Retinal pigment epithelial cell (primary cell): ENCODE measurements at regions not wholly inside any gene's neighbourhood (a gene's known extent, or its start where the extent isn't known, plus 50 kb on each side); places are given as distances from the start of the nearest gene placed in this dataset.

ENCODE experiments used
- DNase-seq: peaks from one replicate; pipeline ENCODE4 v3.0.0-alpha.2; 2010; ENCODE audit warnings: low read depth
- H3K4me3 ChIP-seq: 2 replicates; pipeline ENCODE4 v1.5.1; 2011; ENCODE audit warnings: mild to moderate bottlenecking, low read length, control low read depth, moderate library complexity
- TF ChIP-seq, protein P1 (sequence below): conservative IDR thresholded peaks from 2 replicates; pipeline ENCODE4 v1.5.1; 2011; ENCODE audit warnings: low read depth, low read length, control low read depth, inconsistent platforms

DNA sequence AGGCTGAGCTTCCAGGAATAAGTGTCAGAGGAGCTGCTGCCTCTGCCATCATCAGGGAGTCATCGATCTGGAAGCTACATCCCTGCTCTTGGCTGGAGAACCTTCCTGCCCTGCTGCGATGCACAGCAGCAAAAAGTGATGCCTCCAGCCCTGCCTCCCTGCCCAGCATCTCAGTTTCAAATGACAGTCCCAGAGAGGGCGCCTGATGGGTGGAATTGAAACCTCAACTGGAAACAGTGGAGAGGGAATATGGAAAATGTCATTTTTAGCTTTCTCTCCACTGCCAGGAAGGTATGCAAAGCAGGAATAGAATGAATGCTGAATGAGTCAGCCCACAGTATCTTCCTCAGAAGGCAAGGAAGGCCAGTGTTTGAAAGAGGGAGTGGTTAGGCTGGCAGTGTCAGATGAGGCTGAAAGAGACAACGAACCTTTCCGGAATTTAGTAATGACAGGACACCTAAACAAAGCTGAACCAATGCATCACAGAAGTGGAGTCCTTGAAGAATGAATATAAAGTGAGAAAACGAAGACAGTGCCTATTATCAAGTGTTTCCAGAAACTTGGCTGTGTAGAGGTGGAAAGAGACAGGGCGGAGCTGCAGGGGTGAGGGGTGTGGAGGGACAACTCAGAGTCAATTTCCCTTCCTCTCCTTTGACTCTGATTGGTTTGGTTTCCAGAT lies 153.9 kb upstream of the NDUFV2 start:
- no peak overlapping the region for H3K4me3 ChIP-seq
- DNase-seq = no peak
- TF ChIP-seq, protein P1, sequence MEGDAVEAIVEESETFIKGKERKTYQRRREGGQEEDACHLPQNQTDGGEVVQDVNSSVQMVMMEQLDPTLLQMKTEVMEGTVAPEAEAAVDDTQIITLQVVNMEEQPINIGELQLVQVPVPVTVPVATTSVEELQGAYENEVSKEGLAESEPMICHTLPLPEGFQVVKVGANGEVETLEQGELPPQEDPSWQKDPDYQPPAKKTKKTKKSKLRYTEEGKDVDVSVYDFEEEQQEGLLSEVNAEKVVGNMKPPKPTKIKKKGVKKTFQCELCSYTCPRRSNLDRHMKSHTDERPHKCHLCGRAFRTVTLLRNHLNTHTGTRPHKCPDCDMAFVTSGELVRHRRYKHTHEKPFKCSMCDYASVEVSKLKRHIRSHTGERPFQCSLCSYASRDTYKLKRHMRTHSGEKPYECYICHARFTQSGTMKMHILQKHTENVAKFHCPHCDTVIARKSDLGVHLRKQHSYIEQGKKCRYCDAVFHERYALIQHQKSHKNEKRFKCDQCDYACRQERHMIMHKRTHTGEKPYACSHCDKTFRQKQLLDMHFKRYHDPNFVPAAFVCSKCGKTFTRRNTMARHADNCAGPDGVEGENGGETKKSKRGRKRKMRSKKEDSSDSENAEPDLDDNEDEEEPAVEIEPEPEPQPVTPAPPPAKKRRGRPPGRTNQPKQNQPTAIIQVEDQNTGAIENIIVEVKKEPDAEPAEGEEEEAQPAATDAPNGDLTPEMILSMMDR = no peak

DNA sequence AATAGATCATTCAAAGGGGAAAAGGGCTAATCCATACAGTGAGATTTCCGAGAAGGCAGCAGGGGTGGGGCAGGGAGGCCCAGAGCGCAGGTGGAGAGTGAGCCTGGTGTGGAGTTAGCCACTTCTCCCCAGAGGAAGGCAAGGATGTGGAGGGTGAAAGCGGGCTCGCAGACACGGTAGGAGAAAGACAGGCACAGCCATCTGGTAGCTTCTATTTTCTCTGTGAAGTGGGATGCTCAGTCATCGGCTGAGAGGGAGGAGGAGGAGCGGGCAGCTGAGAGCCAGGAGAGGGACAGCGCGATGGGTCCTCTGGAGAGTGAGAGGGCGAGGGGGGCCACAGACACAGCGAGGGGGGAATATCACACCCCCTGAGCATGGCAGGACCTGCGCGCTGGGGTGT lies 153.3 kb upstream of the NDUFV2 start:
- H3K4me3 ChIP-seq = no peak overlapping the region
- DNase-seq = no peak
- TF ChIP-seq, protein P1 = no peak

DNA sequence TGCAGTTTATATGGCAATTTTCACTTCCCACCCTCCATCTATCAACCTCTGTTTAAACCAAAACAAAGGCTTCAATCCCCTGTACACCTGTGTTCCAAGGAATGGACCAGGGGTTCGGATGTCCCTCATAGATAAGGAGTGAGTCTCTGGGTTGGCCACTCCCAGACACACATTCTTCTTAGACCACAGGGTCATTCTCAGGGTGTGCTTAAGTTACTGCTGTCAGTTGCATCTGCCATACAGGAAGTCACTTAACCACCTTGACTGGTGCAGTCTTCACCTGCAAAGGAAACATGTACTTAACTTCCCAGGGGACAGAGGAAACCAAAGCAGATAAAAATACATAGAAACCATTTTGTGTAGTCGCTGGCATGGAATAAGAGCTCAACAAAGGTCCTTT lies 151.0 kb upstream of the NDUFV2 start:
- TF ChIP-seq, protein P1 = no peak
- no peak for DNase-seq
- no peak overlapping the region for H3K4me3 ChIP-seq

DNA sequence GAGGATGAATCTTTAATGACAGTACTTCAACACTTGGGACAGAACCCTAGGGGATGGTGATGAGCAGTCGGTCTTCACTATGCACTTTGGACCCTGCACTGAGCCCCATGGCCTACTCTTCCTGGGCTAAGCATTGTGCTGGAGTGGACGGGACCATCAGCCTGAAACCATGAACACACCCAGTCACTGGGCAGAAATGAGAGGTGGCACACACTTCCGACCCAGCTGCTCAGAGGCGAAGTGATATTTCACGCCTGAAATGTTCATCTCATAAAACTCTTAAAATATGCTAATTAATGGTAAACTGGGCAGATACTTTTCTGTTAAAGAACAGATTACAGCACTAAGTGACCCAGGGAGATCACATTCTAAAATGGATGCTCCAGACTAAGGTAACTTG lies 150.3 kb upstream of the NDUFV2 start:
- TF ChIP-seq, protein P1 = no peak
- no peak for DNase-seq
- H3K4me3 ChIP-seq = no peak overlapping the region

DNA sequence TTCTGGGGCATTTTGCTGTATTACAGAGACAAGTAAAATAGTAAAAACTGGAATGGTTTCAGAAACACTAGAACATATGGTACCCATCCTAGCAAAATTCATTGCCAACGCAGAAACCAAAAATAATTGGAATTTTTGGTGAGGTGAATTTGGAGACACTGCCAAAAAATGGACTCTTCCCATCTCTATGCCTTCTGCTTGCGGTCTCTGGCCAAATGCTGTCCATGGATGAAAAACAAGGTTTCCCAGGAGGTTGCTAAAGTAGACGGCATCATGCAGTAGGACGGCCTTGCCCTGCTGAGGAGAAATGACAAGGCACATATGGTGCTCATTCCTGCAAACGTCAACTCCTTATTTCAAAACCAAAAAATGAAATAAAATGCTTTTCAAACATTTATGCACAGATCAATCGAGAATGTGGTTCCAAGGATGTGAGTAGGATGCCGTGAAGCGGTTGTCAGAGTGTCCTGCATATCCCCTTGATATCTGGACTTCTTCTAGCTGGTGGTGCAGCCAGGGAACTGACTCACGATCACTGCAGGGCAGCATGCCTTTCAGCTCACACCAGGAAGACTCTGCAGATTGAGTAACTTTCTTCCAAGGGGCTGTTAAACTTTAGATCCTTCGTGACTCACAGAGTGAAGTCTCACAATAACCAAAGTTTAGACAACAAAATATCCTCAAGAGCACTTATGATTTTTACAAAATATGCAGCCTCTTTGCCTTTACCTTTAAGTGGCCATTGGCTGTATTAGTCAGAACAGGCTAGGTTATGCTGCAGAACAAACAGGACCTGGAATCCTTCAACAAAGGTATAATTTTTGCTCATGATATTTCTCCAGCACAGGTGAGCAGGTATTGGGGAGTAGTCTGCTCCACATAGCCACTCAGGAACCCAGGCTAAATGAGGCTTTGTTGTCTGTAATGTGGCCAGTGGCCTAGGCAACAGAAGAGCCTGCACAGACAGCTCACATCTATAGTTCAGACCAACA lies 149.4 kb upstream of the NDUFV2 start:
- no peak overlapping the region for H3K4me3 ChIP-seq
- no peak for DNase-seq
- TF ChIP-seq, protein P1 = no peak

DNA sequence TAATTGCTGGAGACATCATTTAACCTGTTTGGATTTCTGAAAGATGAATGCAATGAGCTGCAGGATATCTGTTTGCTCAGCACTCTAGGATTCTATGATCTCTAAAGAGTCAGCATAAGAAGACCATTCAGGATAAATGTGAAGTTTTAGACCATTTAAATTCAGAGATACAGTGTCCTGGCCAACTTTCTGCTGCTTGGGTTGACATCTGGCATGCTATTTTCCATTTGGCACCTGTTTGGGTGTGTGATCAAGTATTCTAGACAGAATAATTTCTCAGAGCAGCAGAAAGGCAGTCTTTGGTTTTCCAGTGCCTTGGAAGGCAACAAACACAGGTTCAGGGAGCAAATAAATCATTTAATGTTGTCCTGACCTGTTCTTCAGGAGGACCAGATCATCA lies 144.8 kb upstream of the NDUFV2 start:
- DNase-seq = no peak
- no peak overlapping the region for H3K4me3 ChIP-seq
- TF ChIP-seq, protein P1 = no peak
